ENCODE measurements at regions not wholly inside any gene's neighbourhood (a gene's known extent, or its start where the extent isn't known, plus 50 kb on each side); places are given as distances from the start of the nearest gene placed in this dataset.

DNA sequence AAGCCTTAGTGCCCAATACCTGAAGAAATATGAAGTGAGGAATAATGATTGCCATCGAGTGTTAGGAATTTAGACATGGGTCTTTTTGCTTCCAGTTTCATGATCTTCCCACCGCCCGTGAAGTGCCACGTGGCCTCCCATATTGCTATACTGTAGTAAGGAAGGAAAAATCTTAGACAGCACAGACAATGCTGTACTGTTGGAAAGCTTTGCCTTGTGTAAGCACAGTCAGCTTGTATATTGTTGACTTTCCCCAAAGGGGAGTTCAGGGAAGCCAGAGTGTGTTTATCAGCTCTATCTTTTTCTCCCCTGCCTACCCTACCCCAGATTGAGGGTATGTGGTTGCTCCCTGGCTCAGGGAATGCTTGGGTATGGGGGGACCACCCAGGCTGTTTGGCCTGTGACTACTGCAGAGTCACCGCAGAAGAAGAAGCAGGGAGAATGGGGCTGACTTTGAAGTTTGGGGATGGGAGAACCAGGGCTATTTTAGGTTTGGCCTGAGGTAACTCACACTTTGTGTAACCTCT, 161.8 kb upstream of the MEF2C start:
- no peak for DNase-seq

DNA sequence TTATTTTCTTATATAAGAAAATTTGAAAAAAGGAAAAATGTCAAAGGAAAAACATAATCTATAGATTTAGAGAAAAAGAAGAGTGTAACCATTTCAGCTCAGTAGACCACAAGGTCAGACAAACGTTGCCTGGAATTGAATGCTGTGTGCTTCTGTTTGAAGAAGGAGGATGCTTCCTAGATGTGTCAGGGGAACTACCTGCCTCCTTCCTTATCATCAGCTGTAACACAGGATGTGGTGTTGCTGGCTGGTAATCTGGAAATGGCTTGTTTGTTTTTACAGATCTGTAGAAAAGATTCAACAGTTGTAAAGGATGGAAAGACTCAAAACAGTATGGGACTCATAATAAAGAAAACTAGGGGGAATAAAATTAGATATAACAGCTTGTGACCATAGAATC, 160.7 kb upstream of the MEF2C start:
- DNase-seq = no peak

DNA sequence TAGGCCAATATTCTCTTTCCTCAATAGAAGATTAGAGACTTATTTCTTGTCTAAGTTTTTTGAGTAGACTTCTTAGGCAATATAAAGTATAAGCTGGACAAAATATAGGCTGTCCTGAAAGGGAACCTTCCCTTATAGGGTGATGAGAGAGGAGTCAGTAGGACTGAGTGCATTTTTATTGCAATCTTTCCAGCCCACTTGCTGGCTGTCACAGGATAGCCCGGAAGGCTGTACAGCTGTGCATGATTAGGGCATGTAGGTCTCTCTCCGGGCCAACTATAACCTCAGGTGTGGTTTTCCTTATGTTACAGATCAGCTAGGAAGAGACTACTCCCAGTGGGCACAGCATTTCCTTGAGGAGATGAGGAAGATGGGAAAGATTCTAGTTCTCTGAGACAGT, 159.8 kb upstream of the MEF2C start:
- DNase-seq = no peak

DNA sequence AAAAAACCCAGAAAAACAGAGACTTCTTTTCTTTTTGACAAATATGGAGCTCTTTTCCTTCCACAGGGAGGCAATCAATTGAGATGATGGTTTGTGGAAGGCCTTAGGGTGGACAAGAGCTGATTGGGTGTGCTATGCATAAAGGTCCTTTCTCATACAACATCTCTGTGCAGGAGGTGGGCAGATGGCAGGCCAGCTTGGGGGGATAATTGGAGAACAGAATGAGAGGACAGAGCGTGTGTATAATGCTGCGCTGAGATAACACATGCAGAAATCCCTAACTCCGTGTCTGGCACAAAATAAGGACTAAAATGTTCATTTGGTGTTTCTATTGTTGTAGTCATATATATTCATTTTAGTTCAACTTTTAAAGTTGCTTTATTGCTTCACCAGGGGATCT, 159.0 kb upstream of the MEF2C start:
- DNase-seq = no peak

DNA sequence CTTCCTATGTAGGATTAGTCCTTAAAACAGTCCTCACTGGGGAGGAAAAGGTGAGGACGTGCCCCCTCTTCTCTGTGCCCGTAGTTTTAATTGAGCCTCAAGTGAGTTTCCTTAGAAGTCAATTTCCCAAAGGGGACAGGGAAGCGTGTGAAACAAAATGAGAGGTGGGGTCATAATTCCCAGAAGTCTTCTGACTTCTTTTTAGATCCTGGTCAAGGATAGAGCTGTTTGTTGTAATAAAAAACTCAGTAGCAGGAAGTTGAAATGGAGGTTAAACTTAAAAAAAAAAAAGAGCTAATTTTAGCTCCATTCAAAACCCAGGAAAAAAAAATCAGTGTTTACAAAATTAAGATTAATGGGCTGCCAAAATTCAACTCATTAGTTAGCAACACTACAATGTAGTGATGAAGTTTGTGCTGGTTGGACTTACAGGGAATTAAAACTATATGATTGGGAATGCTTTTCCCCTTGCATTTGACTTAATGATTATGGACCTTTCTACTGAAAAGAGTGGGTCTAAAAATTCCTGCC, 158.3 kb upstream of the MEF2C start:
- no peak for DNase-seq

DNA sequence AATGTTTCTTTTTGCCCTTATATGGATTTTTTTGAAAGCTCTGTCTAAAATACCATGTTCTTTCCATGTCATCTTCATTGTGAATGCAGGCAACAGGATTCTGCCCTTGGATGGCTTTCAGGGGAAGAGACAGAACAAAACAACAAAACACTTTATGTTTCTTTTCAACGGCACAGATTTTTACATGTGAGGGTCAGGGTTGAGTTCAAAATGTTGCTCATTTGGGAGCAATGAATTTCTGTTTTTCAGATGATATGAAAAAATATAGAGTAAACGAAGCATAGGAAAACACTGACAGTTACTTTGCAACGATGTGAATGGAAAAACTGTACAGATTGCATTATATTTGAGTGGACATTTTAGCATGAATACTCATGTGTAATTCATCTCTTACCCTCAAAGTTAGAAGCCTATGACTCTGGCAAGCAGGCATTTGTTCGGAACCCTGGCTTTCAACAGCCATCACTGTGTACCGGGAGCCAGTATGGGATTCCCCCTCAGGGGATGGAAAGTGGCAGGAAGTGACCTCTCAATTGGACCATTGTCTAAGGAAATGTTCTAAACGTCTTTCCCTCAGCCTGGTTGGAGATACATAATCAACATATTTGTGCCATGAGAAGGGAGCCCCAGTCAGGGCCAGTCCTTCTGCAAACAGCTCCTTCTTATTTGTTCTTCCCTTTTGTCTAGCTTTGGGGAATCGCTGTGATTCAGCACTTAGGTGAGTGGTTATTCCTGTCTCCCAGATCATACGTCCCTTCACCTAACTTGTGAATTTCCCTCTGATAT, 153.9 kb upstream of the MEF2C start:
- DNase-seq = no peak

DNA sequence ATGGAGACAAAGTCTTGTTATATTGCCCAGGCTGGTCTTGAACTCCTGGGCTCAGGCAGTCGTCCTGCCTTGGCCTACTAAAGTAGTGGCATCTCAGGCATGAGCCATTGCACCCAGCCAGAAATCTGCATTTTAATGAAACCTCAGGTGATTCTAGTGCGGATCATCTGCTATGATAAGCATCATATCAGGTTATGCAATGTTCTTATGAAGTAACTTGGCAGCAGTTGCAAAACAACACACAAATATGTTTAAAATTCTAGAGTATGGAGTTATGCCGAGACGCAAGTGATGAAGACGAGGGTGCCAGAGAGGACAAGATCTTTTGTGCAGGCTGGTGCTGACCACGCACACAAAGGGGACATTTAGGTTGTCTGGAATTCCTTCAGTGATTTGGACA, 153.2 kb upstream of the MEF2C start:
- DNase-seq = no peak

DNA sequence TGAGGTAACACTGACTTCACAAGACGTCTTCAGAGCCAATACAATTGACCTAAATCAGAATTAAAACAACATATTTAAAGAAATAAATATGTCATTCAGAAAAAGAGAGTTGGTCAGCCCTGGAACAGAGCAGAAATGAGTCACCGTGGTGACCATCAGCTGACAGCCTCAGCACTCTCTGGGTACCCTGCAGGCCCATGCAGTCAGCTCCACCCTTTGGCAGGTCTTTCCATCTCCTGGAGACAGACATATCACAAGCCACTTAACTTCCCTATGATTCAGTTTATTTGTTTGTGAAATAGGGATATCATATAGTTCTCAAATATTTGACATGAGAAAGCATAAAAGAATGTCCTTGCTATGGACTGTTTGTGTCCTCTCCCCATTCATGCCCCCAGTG, 151.6 kb upstream of the MEF2C start:
- no peak for DNase-seq

DNA sequence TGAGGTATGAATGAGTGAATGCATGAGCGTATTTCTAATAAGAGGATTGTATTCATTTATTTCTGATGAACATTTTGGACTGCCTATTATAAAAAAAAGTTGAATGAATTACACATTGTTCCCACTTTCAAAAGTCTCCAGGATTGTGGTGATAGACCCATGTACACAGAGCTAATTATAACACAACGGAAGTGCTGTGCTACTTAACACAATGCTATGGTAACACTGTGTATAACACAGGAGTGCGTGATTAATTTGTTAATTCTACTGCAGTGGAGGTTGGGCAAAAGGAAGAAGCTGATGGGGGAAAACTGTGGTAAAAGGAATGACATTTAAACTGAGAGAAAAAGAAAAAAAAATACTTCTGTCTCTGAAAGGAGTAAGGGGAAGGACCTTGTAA, 147.8 kb upstream of the MEF2C start:
- no peak for DNase-seq

DNA sequence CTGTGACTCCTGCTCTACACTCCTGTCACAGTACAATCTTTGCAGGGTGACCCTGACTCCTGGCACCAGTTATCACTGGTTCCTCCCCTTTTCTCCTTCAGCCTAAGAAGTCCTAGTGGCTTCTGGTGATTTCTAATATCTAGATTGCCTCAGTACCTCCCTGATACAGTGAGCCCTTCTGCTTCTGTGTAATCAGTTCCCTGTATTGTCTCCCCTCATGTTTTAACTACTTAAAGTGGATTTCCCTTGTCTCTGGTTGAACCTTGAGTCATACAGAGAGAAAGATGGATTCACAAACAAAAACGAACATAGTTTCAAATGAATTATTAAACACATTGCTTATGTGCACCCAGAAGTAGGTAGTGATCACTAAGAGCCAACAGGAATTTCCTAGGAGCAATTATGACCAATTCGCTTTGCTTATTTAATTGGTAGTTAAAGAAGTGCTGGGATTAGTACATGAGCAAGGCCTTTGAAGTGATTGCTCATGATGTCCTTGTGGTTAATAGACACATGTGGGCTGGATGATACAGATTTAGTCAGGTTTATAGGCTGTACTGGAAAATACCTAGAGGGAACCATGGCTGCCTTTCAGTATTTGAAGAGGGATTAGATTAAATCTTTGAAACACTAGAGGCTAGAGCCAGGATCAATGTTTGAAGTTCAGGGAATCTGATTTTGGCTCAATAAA, 145.8 kb upstream of the MEF2C start:
- no peak for DNase-seq

DNA sequence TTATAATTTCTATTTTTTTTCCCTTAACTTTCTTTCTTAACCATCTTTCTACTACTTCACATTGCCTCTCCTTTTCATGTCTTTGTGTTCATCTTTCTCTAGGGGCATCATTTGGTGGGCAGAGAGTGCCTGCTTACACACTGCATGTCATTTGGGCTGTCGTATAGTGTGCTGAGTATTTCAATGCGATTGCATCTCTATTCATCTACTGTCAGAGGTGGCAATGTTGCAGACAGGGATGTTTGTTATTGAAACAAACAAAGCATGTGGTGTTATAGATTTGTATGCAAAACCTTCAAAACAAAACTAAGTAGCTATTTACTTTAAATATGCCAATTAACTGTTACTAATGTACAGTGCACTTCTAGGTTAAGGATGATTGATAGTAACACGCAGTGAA, 141.1 kb upstream of the MEF2C start:
- DNase-seq = no peak

DNA sequence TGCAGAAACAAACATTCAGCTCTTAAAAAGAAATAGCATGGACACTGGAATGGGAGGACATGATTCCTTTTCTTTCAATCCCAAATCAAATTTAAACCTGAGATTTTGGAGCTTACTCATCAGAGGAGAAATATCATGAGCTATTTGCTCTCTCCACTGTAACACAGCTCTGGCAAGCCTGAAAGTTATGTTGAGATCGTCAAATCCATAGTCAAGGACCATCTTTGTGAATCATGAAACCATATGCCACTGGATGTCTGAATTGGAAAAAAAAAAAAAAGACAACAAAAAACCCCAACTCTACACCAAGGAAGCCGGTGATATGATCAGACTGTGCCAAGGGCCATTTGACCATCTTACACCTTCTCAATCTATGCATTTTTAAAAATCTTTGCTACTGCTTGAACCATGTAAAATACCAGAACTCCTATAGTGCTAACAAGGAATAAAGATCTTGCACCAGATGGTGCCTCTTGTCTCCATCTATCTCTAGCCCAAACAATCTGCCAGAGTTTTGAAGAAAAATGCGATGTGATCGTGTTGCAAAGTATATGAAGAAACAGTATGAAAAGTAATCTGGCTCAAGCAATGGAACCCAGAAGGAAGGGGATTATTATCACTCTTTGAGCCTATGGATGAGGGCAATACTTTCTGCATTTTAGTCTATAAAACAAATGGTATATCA, 138.1 kb upstream of the MEF2C start:
- DNase-seq = no peak

DNA sequence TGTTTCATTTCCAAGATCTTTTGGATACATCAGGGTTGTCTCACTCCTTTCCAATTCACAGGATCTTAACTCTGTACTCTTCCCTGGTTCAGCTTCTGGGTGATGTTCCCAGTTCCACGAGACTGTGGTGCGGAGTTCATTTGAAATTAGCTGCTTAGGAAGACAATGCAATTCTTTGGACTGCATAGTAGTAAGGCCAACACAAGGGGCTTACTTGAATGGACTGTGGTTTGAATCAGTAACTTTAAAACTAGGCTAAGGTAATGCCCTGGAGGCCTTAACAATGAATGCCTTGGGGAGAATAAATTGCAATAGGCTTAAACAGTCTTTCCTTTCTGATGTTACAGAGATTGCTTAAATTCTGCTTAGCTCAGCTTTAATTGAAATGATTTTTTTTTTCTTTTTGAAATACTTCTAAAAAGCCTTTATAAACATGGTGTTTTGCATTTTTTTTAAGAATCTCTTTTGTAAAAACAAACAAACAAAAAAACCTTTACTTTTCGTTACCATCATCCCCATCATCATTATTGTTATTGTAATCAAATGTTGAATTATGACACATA, 133.8 kb upstream of the MEF2C start:
- DNase-seq = no peak

DNA sequence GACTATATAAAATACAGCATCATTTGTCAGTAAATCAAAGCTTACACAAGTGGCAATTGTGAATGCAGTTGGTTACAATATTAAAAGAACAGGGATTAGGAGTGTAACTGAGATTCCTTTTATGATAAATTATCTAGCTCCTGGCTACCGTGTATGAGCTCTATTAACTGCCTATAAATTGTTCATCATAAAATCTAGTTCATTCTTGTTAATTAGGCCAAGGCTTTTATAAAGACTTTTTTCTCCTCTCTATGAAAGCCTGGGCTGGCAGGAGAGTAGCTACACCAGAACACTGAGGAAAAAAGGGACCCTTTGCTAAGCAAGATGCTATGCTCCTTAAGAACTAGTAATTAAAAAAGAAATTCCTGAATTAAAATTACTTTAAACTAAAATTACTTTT, 132.4 kb upstream of the MEF2C start:
- DNase-seq = no peak

DNA sequence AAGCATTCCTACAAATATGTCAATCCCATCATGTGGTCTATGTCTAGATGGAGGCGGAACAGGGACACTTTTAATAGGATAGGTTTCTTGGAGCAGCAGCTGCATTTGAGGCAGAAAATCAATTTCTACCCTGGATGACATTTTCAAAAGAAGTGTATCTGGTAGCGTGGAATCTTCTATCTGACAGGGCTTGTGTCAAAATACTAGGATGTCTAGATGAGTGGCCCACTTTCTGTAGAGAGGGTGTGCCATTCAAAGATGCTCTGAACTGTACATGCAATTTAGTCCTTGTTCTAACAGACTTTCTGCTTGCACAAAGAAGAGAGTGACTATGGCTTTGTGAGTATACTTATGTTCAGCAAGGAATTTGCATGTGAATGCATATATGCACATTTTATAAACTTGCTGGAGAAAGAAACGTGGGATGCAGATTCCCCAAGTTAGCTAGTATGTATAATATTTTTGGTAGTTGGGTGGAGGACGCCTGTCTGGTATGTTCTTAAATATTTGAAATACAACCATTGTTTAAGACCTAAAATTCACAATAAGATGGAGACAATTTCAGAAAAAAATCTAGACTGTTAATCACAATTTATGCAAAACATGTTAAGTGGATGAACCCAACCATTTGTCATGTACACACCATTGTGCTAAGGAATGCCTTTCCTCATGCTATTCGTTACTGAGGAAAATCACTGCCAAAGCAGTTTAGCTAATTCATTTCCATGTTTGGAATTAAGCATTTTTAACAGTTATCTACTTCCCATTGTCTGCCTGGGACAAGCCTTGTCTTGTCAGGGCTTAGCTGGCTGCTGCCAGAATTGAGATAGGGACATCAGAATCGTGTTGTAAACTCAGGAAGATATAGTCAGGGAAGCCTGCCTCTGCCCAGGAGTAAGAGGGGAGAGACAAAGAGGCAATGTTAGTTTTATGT, 129.1 kb upstream of the MEF2C start:
- DNase-seq = no peak

DNA sequence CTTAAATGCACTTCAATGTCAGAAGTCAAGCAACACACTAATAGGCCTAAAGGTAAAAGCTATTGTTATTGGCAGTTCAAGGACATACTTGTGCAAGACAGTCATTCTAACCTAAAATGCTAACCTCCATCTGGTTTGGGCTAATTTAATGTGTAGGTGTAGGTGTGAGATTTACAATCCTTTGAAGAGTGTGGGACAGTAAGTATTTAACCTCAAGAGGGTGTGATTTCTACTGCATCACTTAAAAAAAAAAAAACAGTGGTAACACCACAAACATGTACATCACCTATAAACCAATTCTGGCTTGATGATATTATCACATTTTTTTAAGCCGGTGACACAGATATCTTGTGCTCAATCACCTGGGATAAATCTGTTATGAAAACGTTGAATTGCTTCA, 127.5 kb upstream of the MEF2C start:
- DNase-seq = no peak

DNA sequence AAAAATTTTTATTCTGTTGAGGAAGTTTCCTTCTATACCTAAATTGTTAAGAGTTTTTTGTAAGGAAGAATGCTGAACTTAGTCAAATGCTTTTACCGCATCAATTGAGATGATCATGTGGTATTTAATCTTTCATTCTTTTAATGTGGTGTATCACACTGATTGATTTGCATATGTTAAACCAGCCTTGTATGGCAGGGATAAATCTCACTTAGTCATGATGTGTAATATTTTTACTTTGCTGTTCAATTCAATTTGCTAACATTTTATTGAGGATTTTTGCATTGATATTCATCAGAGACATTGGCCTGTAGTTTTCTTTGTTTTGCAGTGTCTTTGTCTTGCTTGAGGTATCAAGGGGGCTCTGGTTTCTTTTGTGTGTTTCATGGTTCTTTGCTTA, 125.3 kb upstream of the MEF2C start:
- DNase-seq = no peak

DNA sequence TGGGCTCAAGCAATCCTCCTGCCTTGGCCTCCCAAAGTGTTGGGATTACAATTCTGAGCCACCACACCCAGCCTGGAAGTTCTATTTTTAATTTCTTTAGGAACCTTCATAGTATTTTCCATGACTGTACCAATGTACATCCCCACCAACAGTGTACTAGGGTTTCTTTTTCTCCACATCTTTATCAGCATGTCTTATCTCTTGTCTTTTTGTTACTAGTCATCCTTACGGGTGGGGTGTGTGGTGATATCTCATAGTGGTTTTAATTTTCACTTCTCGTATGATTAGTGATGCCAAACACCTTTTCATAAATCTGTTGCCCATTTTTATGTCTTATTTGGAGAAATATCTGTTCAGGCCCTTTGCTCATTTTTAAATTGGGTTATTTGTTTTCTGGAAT, 123.0 kb upstream of the MEF2C start:
- DNase-seq = no peak

DNA sequence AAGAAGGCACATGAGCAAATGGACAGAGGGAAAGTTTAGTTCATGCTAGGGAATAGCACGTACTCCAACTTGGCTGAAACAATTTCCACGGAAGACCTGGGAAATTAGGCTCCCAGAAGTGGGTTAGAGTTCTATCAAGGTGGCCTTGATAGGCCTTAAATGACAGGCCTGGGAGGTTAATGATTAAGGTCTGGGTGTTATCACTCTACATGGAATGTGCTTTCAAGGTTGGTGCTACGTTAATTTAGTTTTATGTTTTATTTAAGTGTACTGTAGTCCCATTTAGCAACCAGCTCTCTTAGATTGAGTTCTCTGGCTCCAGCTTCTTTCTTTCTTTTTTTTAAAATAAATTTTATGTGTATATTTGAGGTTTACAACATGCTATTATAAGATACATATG, 121.4 kb upstream of the MEF2C start:
- no peak for DNase-seq

DNA sequence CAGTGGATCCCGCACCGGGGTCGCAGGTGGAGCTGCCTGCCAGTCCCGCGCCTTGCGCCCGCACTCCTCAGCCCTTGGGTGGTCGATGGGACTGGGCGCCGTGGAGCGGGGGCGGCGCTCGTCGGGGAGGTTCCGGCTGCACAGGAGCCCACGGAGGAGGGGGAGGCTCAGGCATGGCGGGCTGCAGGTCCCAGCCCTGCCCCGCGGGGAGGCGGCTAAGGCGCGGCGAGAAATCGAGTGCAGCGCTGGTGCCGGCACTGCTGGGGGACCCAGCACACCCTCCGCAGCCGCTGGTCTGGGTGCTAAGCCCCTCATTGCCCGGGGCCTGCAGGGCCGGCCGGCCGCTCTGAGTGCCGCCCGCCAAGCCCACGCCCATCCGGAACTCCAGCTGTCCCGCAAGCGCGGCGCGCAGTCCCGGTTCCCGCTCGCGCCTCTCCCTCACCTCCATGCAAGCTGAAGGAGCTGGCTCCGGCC, 120.6 kb upstream of the MEF2C start:
- DNase-seq = no peak

DNA sequence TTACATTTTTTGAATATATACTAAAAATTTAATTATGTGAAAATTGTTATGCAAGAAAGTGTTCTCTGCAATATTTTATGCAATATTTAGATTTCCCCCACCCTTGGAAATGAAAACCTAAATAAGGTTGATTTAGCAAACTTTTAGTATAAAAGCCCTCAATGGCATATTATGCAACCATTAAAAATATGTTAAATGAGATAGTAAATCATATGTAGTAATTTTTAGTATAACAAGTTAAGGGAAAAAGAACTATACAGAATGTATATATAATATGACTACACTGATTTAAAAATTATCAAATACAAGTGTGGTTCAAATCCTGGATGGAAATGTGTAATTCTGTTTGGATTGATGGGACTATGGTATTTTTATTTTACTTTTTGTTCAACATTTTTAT, 116.9 kb upstream of the MEF2C start:
- no peak for DNase-seq

DNA sequence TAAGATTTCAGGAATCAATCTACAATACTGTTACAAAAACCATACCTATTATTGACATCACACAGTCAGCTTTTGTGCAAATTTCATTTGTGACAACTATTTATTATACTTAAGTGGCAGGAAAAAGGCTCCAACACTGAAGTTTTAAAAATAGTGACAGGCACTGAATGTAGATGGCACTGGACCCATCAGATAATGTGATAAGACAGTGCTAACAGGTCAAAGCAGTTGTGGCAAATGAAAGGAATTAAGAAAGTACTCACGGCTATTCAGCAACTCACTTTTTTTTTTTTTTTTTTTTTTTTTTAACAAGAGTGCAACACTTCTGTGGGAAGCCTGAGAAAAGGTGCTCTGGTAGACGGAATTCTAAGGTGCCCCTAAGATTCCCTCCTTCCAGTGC, 115.0 kb upstream of the MEF2C start:
- DNase-seq = no peak

All from NCI-H2171 (cell line).